Breast epithelium (tissue), 4 donors: ENCODE measurements at regions not wholly inside any gene's neighbourhood (a gene's known extent, or its start where the extent isn't known, plus 50 kb on each side); places are given as distances from the start of the nearest gene placed in this dataset.
A peak's percentile ranks its signal among the peaks of the same experiment; 100 is the strongest.

Experiments used
- DNase-seq, 2 donors: peaks; one replicate each; pipeline ENCODE4 v3.0.0-alpha.2; 2019; ENCODE audit warnings: low spot score in 2 of 2
- H3K27ac ChIP-seq, 2 donors: fragments of 200-600 bp; sonication (generic) in 1 of 2; one replicate each; pipeline ENCODE4 v1.5.1; 2016 to 2019; ENCODE audit warnings: mild to moderate bottlenecking in 1 of 2
- H3K27me3 ChIP-seq, 2 donors: fragments of 200-600 bp; sonication (generic) in 1 of 2; one replicate each; pipeline versions ENCODE4 v1.5.1 to v1.6.0; 2017 to 2019; ENCODE audit warnings: control low read depth in 1 of 2, mild to moderate bottlenecking in 1 of 2
- H3K36me3 ChIP-seq: fragments of 200-600 bp; one replicate; pipeline ENCODE4 v1.5.1; 2019
- H3K4me1 ChIP-seq, 2 donors: fragments of 200-600 bp; sonication (generic); one replicate each; pipeline ENCODE4 v1.5.1; 2016 to 2019; ENCODE audit warnings: control low read depth in 1 of 2
- H3K4me3 ChIP-seq, 3 donors: fragments of 200-600 bp; sonication (generic); 1 replicate in 2 of 3; 2 replicates in 1 of 3; pipeline ENCODE4 v1.5.1; 2016 to 2019; ENCODE audit warnings: mild to moderate bottlenecking in 3 of 3, moderate library complexity in 2 of 3
- H3K9me3 ChIP-seq, 2 donors: fragments of 200-600 bp; sonication (generic) in 1 of 2; one replicate each; pipeline ENCODE4 v1.5.1; 2016 to 2019; ENCODE audit warnings: control low read depth in 1 of 2
- POLR2A ChIP-seq: fragments of 450-650 bp; IDR thresholded peaks from one replicate; pipeline ENCODE4 v1.6.1; 2016; ENCODE audit warnings: antibody characterized with exemption, mild to moderate bottlenecking, moderate library complexity
- POLR2AphosphoS5 ChIP-seq, 3 donors: sonication (generic); formaldehyde crosslinking; IDR thresholded peaks; one replicate each; pipeline ENCODE4 v1.6.1; 2017; ENCODE audit warnings: antibody characterized with exemption in 3 of 3
- intact Hi-C: fragments of 100-400 bp; cut with DNase I; formaldehyde crosslinking; loops from one replicate; pipeline ENCODE4 v1.15.1; 2023; ENCODE audit warnings: low total_unique reads
- TF ChIP-seq, protein P1 (sequence below), 3 donors: fragments of 450-650 bp; IDR thresholded peaks; one replicate each; pipeline ENCODE4 v1.5.1; 2016 to 2017; ENCODE audit warnings: antibody characterized with exemption in 3 of 3, mild to moderate bottlenecking in 3 of 3, moderate library complexity in 3 of 3

DNA sequence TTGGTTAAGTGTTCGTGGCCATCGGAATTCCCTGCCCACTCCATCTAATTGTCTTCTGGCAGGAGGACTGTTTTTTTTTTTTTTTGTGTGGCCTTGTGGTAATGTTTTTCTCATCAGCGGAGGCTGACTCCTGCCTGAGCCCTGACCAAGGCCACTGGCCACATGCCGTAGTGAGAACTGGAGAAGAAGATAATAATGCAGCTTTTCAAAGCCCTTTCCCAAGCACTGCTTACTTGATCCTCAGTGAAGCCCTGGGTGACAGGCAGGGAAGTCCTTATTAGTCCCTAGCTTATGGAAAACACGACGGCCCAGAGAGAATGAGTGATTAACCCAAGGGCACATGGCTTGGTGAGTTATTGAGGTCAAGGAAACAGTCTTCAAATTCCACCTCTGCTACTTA lies 71.2 kb downstream of the ADM start:
- Histone ChIP-seq H3K4me1 (peaks cover 0 to 6% of the 10 kb centered on the region in 2 donors), H3K36me3 (no peaks in the 10 kb centered on the region), H3K27ac (peak overlapping the region in 1 of 2 donors; percentile 66), H3K27me3 (no peaks in the 10 kb centered on the region), H3K4me3 (no peak overlapping the region), H3K9me3 (no peaks in the 10 kb centered on the region)
- intact Hi-C loops: loop anchor here (2.0 kb wide), 1 partner anchor 57 kb away; no protein-coding TSS in a partner anchor
- TF ChIP-seq, protein P1, sequence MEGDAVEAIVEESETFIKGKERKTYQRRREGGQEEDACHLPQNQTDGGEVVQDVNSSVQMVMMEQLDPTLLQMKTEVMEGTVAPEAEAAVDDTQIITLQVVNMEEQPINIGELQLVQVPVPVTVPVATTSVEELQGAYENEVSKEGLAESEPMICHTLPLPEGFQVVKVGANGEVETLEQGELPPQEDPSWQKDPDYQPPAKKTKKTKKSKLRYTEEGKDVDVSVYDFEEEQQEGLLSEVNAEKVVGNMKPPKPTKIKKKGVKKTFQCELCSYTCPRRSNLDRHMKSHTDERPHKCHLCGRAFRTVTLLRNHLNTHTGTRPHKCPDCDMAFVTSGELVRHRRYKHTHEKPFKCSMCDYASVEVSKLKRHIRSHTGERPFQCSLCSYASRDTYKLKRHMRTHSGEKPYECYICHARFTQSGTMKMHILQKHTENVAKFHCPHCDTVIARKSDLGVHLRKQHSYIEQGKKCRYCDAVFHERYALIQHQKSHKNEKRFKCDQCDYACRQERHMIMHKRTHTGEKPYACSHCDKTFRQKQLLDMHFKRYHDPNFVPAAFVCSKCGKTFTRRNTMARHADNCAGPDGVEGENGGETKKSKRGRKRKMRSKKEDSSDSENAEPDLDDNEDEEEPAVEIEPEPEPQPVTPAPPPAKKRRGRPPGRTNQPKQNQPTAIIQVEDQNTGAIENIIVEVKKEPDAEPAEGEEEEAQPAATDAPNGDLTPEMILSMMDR (IDR thresholded peaks at IDR 0.05): no peak
- TF ChIP-seq POLR2AphosphoS5 (IDR thresholded peaks at IDR 0.05): no peak
- TF ChIP-seq POLR2A: no peak
- no peak for DNase-seq

DNA sequence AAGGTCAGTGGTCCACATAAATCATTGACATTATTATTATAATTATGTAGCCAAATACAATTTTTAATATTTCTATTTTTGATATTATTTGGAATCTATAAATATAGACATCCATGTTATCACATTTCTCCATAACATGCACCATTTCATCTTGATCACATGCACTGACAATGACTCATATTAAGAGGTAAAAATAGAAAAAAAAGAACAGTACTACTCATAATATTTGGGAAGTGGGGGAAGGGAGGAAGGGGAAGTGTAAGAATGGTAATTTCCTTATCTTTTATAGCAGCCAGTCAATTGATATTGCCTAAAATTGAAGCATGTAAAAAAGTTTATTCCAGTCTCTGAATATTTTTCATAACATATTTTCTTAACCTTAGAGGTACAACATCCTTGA lies 72.3 kb downstream of the ADM start:
- peaks cover 0 to 6% of the 10 kb centered on the region in 2 donors for H3K4me1 ChIP-seq
- no peaks in the 10 kb centered on the region for H3K36me3 ChIP-seq
- no peaks in the 10 kb centered on the region for H3K9me3 ChIP-seq
- no peaks in the 10 kb centered on the region for H3K27me3 ChIP-seq
- TF ChIP-seq, protein P1 (IDR thresholded peaks at IDR 0.05): no peak
- TF ChIP-seq POLR2A (no peak), POLR2AphosphoS5 (IDR thresholded peaks at IDR 0.05) (no peak)
- no peak overlapping the region for H3K27ac ChIP-seq
- intact Hi-C loops: loop anchor here (2.0 kb wide), 1 partner anchor 58 kb away; no protein-coding TSS in a partner anchor
- H3K4me3 ChIP-seq: no peak overlapping the region
- no peak for DNase-seq

GRCh38 chr11:10378362-10378761 lies 73.5 kb downstream of the ADM start:
- Histone ChIP-seq H3K4me3 (no peak overlapping the region), H3K9me3 (no peaks in the 10 kb centered on the region), H3K36me3 (no peaks in the 10 kb centered on the region), H3K27me3 (no peaks in the 10 kb centered on the region), H3K27ac (peak overlapping the region in 1 of 2 donors; percentile 27), H3K4me1 (peaks cover 0 to 6% of the 10 kb centered on the region in 2 donors)
- no peak for DNase-seq
- no peak for TF ChIP-seq POLR2AphosphoS5 (IDR thresholded peaks at IDR 0.05)
- intact Hi-C loops: no loop called here

DNA sequence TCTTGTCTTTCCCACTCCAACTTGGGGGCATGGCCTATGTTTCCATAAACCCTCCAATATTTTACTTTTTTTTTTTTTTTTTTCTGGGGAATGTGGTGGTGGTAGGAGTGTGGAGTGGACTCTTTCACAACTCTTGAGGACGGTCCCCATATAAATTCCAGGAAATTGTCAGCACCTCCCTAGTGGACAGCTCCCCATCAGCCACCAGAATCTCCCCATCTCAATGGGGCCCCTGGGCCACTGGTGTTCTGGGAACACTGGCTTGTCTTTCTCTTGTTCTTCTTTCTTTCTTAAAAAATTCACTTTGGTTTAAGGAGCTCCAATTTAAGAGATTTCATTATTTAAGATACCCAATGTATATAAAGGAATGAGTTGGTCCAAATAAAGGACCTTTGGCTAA lies 74.1 kb downstream of the ADM start:
- H3K4me3 ChIP-seq: no peak overlapping the region
- no peaks in the 10 kb centered on the region for H3K9me3 ChIP-seq
- H3K36me3 ChIP-seq: no peaks in the 10 kb centered on the region
- H3K27me3 ChIP-seq: no peaks in the 10 kb centered on the region
- peaks cover 0 to 6% of the 10 kb centered on the region in 2 donors for H3K4me1 ChIP-seq
- TF ChIP-seq POLR2AphosphoS5 (IDR thresholded peaks at IDR 0.05) (no peak), POLR2A (no peak)
- TF ChIP-seq, protein P1 (IDR thresholded peaks at IDR 0.05): no peak
- H3K27ac ChIP-seq: no peak overlapping the region
- DNase-seq: no peak
- intact Hi-C loops: no loop called here

GRCh38 chr11:10379426-10379825 lies 74.6 kb downstream of the ADM start:
- Histone ChIP-seq H3K36me3 (no peaks in the 10 kb centered on the region), H3K4me3 (no peak overlapping the region), H3K27me3 (no peaks in the 10 kb centered on the region), H3K9me3 (no peaks in the 10 kb centered on the region), H3K27ac (peak overlapping the region; percentile 52 to 78), H3K4me1 (peaks cover 0 to 6% of the 10 kb centered on the region in 2 donors)
- intact Hi-C loops: no loop called here
- TF ChIP-seq, protein P1 (IDR thresholded peaks at IDR 0.05): no peak
- TF ChIP-seq POLR2A: no peak
- TF ChIP-seq POLR2AphosphoS5 (IDR thresholded peaks at IDR 0.05): no peak
- DNase-seq: no peak
